HG03378 (cell line): ENCODE measurements at regions not wholly inside any gene's neighbourhood (a gene's known extent, or its start where the extent isn't known, plus 50 kb on each side); places are given as distances from the start of the nearest gene placed in this dataset.

Experiments used
- ATAC-seq: cut with Tn5 transposase; IDR thresholded peaks from one replicate; pipeline ENCODE4 v1.9.1; 2021; ENCODE audit warnings: mild to moderate bottlenecking, moderate library complexity; ENCODE audit not compliant: unreplicated experiment

GRCh38 chr5:38101897-38102296 lies 156.5 kb upstream of the EGFLAM start:
- ATAC-seq: no peak

GRCh38 chr5:38099205-38100168 lies 158.9 kb upstream of the EGFLAM start:
- ATAC-seq: no peak

- no peak for ATAC-seq
These were observed 163.5 kb upstream of the EGFLAM start for GRCh38 chr5:38094889-38095288.

GRCh38 chr5:38093855-38094254 lies 164.5 kb upstream of the EGFLAM start:
- no peak for ATAC-seq

GRCh38 chr5:38086777-38087176 lies 171.6 kb upstream of the EGFLAM start:
- no peak for ATAC-seq

GRCh38 chr5:38079620-38080402 lies 178.5 kb upstream of the EGFLAM start:
- ATAC-seq: no peak

- no peak for ATAC-seq
These were observed 180.2 kb upstream of the EGFLAM start for GRCh38 chr5:38078161-38078560.

GRCh38 chr5:38077652-38078051 lies 180.7 kb upstream of the EGFLAM start:
- ATAC-seq: no peak

GRCh38 chr5:38071831-38072694 lies 186.3 kb upstream of the EGFLAM start:
- ATAC-seq: no peak

- ATAC-seq: no peak
These were observed 187.9 kb upstream of the EGFLAM start for GRCh38 chr5:38070304-38070950.

GRCh38 chr5:38069360-38069759 lies 189.0 kb upstream of the EGFLAM start:
- ATAC-seq: no peak

- ATAC-seq: no peak
These were observed 198.0 kb upstream of the EGFLAM start for GRCh38 chr5:38060354-38060753.

GRCh38 chr5:38059876-38060275 lies 198.5 kb upstream of the EGFLAM start:
- ATAC-seq: no peak

- no peak for ATAC-seq
These were observed 206.4 kb upstream of the EGFLAM start for GRCh38 chr5:38051711-38052511.

GRCh38 chr5:38048400-38048799 lies 208.6 kb upstream of the GDNF start:
- no peak for ATAC-seq

- ATAC-seq: no peak
These were observed 206.3 kb upstream of the GDNF start for GRCh38 chr5:38046103-38046502.

GRCh38 chr5:38045446-38045845 lies 205.6 kb upstream of the GDNF start:
- ATAC-seq: no peak

GRCh38 chr5:38039826-38040225 lies 200.0 kb upstream of the GDNF start:
- ATAC-seq: no peak

- no peak for ATAC-seq
These were observed 199.2 kb upstream of the GDNF start for GRCh38 chr5:38039091-38039490.

- no peak for ATAC-seq
These were observed 196.9 kb upstream of the GDNF start for GRCh38 chr5:38036765-38037164.
